ENCODE measurements at regions not wholly inside any gene's neighbourhood (a gene's known extent, or its start where the extent isn't known, plus 50 kb on each side); places are given as distances from the start of the nearest gene placed in this dataset.

GRCh38 chr12:58381546-58381945, 440.2 kb downstream of the ATP23 start:
- TF ChIP-seq CTCF (IDR thresholded peaks at IDR 0.05), result no peak
- no peak for TF ChIP-seq POLR2A (IDR thresholded peaks at IDR 0.05)
